GM19455 (cell line): ENCODE measurements at regions not wholly inside any gene's neighbourhood (a gene's known extent, or its start where the extent isn't known, plus 50 kb on each side); places are given as distances from the start of the nearest gene placed in this dataset.

Experiments
- ATAC-seq: cut with Tn5 transposase; IDR thresholded peaks from one replicate; pipeline ENCODE4 v1.9.1; 2021; ENCODE audit not compliant: unreplicated experiment

GRCh38 chr11:116510886-116511650, 261.7 kb downstream of the BUD13 start:
- ATAC-seq: no peak

GRCh38 chr11:116510166-116510565, 262.6 kb downstream of the BUD13 start:
- no peak for ATAC-seq

GRCh38 chr11:116509551-116509950, 263.2 kb downstream of the BUD13 start:
- no peak for ATAC-seq

- ATAC-seq: no peak
These were observed 264.7 kb downstream of the BUD13 start for GRCh38 chr11:116507849-116508695.

GRCh38 chr11:116507016-116507415, 265.8 kb downstream of the BUD13 start:
- ATAC-seq: no peak

GRCh38 chr11:116506263-116506825, 266.4 kb downstream of the BUD13 start:
- ATAC-seq: no peak

GRCh38 chr11:116505298-116506262, 267.2 kb downstream of the BUD13 start:
- no peak for ATAC-seq

- no peak for ATAC-seq
These were observed 268.1 kb downstream of the BUD13 start for GRCh38 chr11:116504541-116505297.

GRCh38 chr11:116503216-116504160, 269.3 kb downstream of the BUD13 start:
- ATAC-seq: no peak

- no peak for ATAC-seq
These were observed 270.1 kb downstream of the BUD13 start for GRCh38 chr11:116502641-116503061.

- no peak for ATAC-seq
These were observed 271.1 kb downstream of the BUD13 start for GRCh38 chr11:116501728-116502127.

GRCh38 chr11:116500947-116501602, 271.7 kb downstream of the BUD13 start:
- no peak for ATAC-seq

GRCh38 chr11:116500026-116500946, 272.5 kb downstream of the BUD13 start:
- no peak for ATAC-seq

GRCh38 chr11:116499396-116500003, 273.3 kb downstream of the BUD13 start:
- ATAC-seq: no peak

GRCh38 chr11:116498161-116498560, 274.6 kb downstream of the BUD13 start:
- ATAC-seq: no peak

- no peak for ATAC-seq
These were observed 280.2 kb downstream of the BUD13 start for GRCh38 chr11:116492600-116492999.
